HEK293 (cell line): ENCODE measurements at regions not wholly inside any gene's neighbourhood (a gene's known extent, or its start where the extent isn't known, plus 50 kb on each side); places are given as distances from the start of the nearest gene placed in this dataset.

Experiments used
- CTCF ChIA-PET: fragments of 350-600 bp; formaldehyde crosslinking; extraction: SDS; loops from one replicate; lab custom pipeline; 2021; ENCODE audit warnings: antibody characterized with exemption; lab: Yijun Ruan, JAX
- POLR2A ChIA-PET: fragments of 300-600 bp; formaldehyde crosslinking; extraction: SDS; loops from one replicate; lab custom pipeline; 2020; ENCODE audit warnings: antibody characterized with exemption, inconsistent platforms; lab: Yijun Ruan, JAX
- H3K27ac ChIP-seq: fragments of 200-500 bp; sonication (Bioruptor generic); 2 replicates; pipeline ENCODE4 v1.5.1; 2014; ENCODE audit warnings: low read depth, low read length, control low read depth, inconsistent platforms; ENCODE audit errors: extremely low read depth
- H3K36me3 ChIP-seq, 2 experiments: fragments of 200-500 bp in 1 of 2; sonication (Bioruptor generic) in 1 of 2; 1 replicate in 1 of 2; 2 replicates in 1 of 2; pipeline ENCODE4 v1.5.1; 2014 to 2017; ENCODE audit warnings: inconsistent platforms in 2 of 2, low read length in 2 of 2; ENCODE audit not compliant: control insufficient read depth in 2 of 2, insufficient read depth in 1 of 2
- H3K4me1 ChIP-seq: fragments of 200-500 bp; sonication (Bioruptor generic); 2 replicates; pipeline ENCODE4 v1.5.1; 2014; ENCODE audit warnings: mild to moderate bottlenecking, low read length, inconsistent platforms; ENCODE audit not compliant: control insufficient read depth, insufficient read depth
- H3K4me3 ChIP-seq: 2 replicates; pipeline ENCODE4 v1.5.1; 2011; ENCODE audit warnings: low read depth, mild to moderate bottlenecking, control low read depth, low read length, moderate library complexity
- H3K9me3 ChIP-seq: fragments of 200-500 bp; sonication (Bioruptor generic); 2 replicates; pipeline ENCODE4 v1.5.1; 2014; ENCODE audit warnings: low read depth, low read length, inconsistent platforms; ENCODE audit not compliant: control insufficient read depth, insufficient read depth
- GLI2 ChIP-seq: fragments of 450-650 bp; formaldehyde crosslinking; IDR thresholded peaks from 2 replicates; pipeline ENCODE4; 2017; ENCODE audit warnings: missing biosample characterization, missing genetic modification characterization, low read depth, borderline replicate concordance
- IKZF3 ChIP-seq: fragments of 450-650 bp; IDR thresholded peaks from 2 replicates; pipeline ENCODE4 v1.5.0; 2018; ENCODE audit warnings: missing biosample characterization, mild to moderate bottlenecking, missing genetic modification characterization, moderate library complexity
- KLF8 ChIP-seq: fragments of 450-650 bp; formaldehyde crosslinking; IDR thresholded peaks from 2 replicates; pipeline ENCODE4 v1.5.1; 2016; ENCODE audit warnings: missing biosample characterization, missing genetic modification characterization
- TSHZ1 ChIP-seq: fragments of 450-650 bp; formaldehyde crosslinking; IDR thresholded peaks from 2 replicates; pipeline ENCODE4 v1.5.1; 2016; ENCODE audit warnings: missing biosample characterization, missing genetic modification characterization, borderline replicate concordance
- ZBTB20 ChIP-seq: fragments of 450-650 bp; formaldehyde crosslinking; IDR thresholded peaks from 2 replicates; pipeline ENCODE4 v1.5.1; 2016; ENCODE audit warnings: missing biosample characterization, missing genetic modification characterization
- ZBTB6 ChIP-seq: fragments of 450-650 bp; formaldehyde crosslinking; IDR thresholded peaks from 2 replicates; pipeline ENCODE4 v1.5.1; 2017; ENCODE audit warnings: missing biosample characterization, missing genetic modification characterization
- ZNF121 ChIP-seq: fragments of 450-650 bp; formaldehyde crosslinking; IDR thresholded peaks from 2 replicates; pipeline ENCODE4 v1.5.1; 2016; ENCODE audit warnings: missing biosample characterization, missing genetic modification characterization
- ZNF148 ChIP-seq: fragments of 450-650 bp; formaldehyde crosslinking; IDR thresholded peaks from 2 replicates; pipeline ENCODE4 v1.5.0; 2017; ENCODE audit warnings: missing biosample characterization, missing genetic modification characterization, borderline replicate concordance
- ZNF155 ChIP-seq: fragments of 450-650 bp; formaldehyde crosslinking; IDR thresholded peaks from 2 replicates; pipeline ENCODE4 v1.5.1; 2016; ENCODE audit warnings: missing biosample characterization, missing genetic modification characterization
- ZNF394 ChIP-seq: fragments of 450-650 bp; formaldehyde crosslinking; IDR thresholded peaks from 2 replicates; pipeline ENCODE4 v1.5.1; 2016; ENCODE audit warnings: missing biosample characterization, missing genetic modification characterization, mild to moderate bottlenecking, moderate library complexity, borderline replicate concordance
- ZNF510 ChIP-seq: fragments of 450-650 bp; formaldehyde crosslinking; IDR thresholded peaks from 2 replicates; pipeline ENCODE4 v1.5.1; 2018; ENCODE audit warnings: mild to moderate bottlenecking, missing genetic modification characterization, missing biosample characterization; ENCODE audit not compliant: insufficient replicate concordance
- ZNF610 ChIP-seq: fragments of 450-650 bp; formaldehyde crosslinking; IDR thresholded peaks from 2 replicates; pipeline ENCODE4 v1.5.1; 2016; ENCODE audit warnings: missing biosample characterization, missing genetic modification characterization, borderline replicate concordance
- ZNF792 ChIP-seq: fragments of 450-650 bp; formaldehyde crosslinking; IDR thresholded peaks from 2 replicates; pipeline ENCODE4 v1.5.1; 2016; ENCODE audit warnings: missing biosample characterization, missing genetic modification characterization
- ZNF843 ChIP-seq: fragments of 450-650 bp; formaldehyde crosslinking; IDR thresholded peaks from 2 replicates; pipeline ENCODE4 v1.5.1; 2016; ENCODE audit warnings: missing biosample characterization, missing genetic modification characterization
- ZSCAN4 ChIP-seq: fragments of 450-650 bp; formaldehyde crosslinking; IDR thresholded peaks from 2 replicates; pipeline ENCODE4 v1.5.1; 2017; ENCODE audit warnings: missing biosample characterization, missing genetic modification characterization
- TF ChIP-seq, protein P1 (sequence below): fragments of 450-650 bp; formaldehyde crosslinking; conservative IDR thresholded peaks from 2 replicates; pipeline ENCODE4 v1.5.1; 2016; ENCODE audit warnings: low read depth, missing biosample characterization, missing genetic modification characterization
- TF ChIP-seq, protein P2 (sequence below): fragments of 450-650 bp; formaldehyde crosslinking; IDR thresholded peaks from 2 replicates; pipeline ENCODE4 v1.5.1; 2016; ENCODE audit warnings: missing biosample characterization, missing genetic modification characterization

- Histone ChIP-seq H3K36me3 (no peaks in the 10 kb centered on the region), H3K4me1 (no peaks in the 10 kb centered on the region), H3K27ac (no peak overlapping the region), H3K9me3 (no peaks in the 10 kb centered on the region), H3K4me3 (no peak overlapping the region)
- ChIA-PET CTCF (no interaction called here), POLR2A (no interaction called here)
- TF ChIP-seq ZBTB6 (tag by site-specific recombination) (no peak), ZNF394 (tag by site-specific recombination) (no peak), ZNF155 (tag by site-specific recombination) (no peak), KLF8 (tag by site-specific recombination) (no peak), IKZF3 (tag by site-specific recombination) (no peak), ZBTB20 (tag by site-specific recombination) (no peak), ZNF148 (tag by site-specific recombination) (no peak), ZNF843 (no peak), GLI2 (tag by site-specific recombination) (no peak), TSHZ1 (tag by site-specific recombination) (no peak), ZNF792 (tag by site-specific recombination) (no peak), ZNF510 (tag by site-specific recombination) (no peak), ZSCAN4 (tag by site-specific recombination) (no peak), ZNF610 (no peak), ZNF121 (tag by site-specific recombination) (no peak)
- TF ChIP-seq, protein P1, sequence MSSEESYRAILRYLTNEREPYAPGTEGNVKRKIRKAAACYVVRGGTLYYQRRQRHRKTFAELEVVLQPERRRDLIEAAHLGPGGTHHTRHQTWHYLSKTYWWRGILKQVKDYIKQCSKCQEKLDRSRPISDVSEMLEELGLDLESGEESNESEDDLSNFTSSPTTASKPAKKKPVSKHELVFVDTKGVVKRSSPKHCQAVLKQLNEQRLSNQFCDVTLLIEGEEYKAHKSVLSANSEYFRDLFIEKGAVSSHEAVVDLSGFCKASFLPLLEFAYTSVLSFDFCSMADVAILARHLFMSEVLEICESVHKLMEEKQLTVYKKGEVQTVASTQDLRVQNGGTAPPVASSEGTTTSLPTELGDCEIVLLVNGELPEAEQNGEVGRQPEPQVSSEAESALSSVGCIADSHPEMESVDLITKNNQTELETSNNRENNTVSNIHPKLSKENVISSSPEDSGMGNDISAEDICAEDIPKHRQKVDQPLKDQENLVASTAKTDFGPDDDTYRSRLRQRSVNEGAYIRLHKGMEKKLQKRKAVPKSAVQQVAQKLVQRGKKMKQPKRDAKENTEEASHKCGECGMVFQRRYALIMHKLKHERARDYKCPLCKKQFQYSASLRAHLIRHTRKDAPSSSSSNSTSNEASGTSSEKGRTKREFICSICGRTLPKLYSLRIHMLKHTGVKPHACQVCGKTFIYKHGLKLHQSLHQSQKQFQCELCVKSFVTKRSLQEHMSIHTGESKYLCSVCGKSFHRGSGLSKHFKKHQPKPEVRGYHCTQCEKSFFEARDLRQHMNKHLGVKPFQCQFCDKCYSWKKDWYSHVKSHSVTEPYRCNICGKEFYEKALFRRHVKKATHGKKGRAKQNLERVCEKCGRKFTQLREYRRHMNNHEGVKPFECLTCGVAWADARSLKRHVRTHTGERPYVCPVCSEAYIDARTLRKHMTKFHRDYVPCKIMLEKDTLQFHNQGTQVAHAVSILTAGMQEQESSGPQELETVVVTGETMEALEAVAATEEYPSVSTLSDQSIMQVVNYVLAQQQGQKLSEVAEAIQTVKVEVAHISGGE (tag by site-specific recombination) = no peak
- TF ChIP-seq, protein P2, sequence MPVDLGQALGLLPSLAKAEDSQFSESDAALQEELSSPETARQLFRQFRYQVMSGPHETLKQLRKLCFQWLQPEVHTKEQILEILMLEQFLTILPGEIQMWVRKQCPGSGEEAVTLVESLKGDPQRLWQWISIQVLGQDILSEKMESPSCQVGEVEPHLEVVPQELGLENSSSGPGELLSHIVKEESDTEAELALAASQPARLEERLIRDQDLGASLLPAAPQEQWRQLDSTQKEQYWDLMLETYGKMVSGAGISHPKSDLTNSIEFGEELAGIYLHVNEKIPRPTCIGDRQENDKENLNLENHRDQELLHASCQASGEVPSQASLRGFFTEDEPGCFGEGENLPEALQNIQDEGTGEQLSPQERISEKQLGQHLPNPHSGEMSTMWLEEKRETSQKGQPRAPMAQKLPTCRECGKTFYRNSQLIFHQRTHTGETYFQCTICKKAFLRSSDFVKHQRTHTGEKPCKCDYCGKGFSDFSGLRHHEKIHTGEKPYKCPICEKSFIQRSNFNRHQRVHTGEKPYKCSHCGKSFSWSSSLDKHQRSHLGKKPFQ (tag by site-specific recombination) = no peak
These were observed 83.0 kb upstream of the PIWIL1 start for GRCh38 chr12:130254461-130255276.
